Uterus (tissue), 2 donors: ENCODE measurements at regions not wholly inside any gene's neighbourhood (a gene's known extent, or its start where the extent isn't known, plus 50 kb on each side); places are given as distances from the start of the nearest gene placed in this dataset.

Experiments
- POLR2A ChIP-seq, 2 donors: fragments of 450-650 bp; IDR thresholded peaks; one replicate each; pipeline ENCODE4 v1.6.1; 2016; ENCODE audit warnings: antibody characterized with exemption in 2 of 2, mild to moderate bottlenecking in 1 of 2, moderate library complexity in 1 of 2
- TF ChIP-seq, protein P1 (sequence below), 4 experiments: fragments of 200-600 bp in 2 of 4; fragments of 450-650 bp in 2 of 4; sonication (generic) in 2 of 4; IDR thresholded peaks; one replicate each; pipeline ENCODE4 v1.5.1; 2016 to 2019; ENCODE audit warnings: antibody characterized with exemption in 4 of 4, mild to moderate bottlenecking in 2 of 4, moderate library complexity in 1 of 4

DNA sequence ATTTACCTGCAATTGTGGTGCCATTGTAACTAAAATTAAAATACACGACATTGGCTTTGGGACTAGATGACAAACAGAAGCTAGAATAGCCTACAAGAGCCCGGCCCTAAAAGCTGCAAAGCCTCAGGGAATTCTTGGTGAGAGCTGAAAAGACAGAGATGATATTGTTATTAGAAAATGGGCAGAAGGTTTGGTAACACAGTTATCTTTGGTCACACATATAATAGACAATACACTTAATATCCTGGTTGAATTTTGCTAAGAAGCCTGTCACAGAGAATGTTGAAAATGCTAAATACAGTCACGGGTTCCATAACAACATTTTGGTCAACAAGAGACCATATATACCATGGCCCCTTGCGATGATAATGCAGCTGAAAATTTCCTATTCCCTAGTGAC, 157.3 kb upstream of the CDH19 start:
- TF ChIP-seq, protein P1, sequence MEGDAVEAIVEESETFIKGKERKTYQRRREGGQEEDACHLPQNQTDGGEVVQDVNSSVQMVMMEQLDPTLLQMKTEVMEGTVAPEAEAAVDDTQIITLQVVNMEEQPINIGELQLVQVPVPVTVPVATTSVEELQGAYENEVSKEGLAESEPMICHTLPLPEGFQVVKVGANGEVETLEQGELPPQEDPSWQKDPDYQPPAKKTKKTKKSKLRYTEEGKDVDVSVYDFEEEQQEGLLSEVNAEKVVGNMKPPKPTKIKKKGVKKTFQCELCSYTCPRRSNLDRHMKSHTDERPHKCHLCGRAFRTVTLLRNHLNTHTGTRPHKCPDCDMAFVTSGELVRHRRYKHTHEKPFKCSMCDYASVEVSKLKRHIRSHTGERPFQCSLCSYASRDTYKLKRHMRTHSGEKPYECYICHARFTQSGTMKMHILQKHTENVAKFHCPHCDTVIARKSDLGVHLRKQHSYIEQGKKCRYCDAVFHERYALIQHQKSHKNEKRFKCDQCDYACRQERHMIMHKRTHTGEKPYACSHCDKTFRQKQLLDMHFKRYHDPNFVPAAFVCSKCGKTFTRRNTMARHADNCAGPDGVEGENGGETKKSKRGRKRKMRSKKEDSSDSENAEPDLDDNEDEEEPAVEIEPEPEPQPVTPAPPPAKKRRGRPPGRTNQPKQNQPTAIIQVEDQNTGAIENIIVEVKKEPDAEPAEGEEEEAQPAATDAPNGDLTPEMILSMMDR (IDR thresholded peaks at IDR 0.05): no peak
- no peak for TF ChIP-seq POLR2A (IDR thresholded peaks at IDR 0.05)
